GM18520 (cell line): ENCODE measurements at regions not wholly inside any gene's neighbourhood (a gene's known extent, or its start where the extent isn't known, plus 50 kb on each side); places are given as distances from the start of the nearest gene placed in this dataset.
"Not testable (repeated sequence)": the region's sequence is repeated elsewhere in the genome, so short reads cannot be mapped to it uniquely, and the experiment has no call there.

Experiments
- ATAC-seq: cut with Tn5 transposase; IDR thresholded peaks from one replicate; pipeline ENCODE4 v1.9.1; 2021; ENCODE audit not compliant: unreplicated experiment

GRCh38 chr16:29221281-29221955 is 185.1 kb downstream of the NPIPB11 start:
- not testable (repeated sequence) for ATAC-seq

- ATAC-seq = not testable (repeated sequence)
These were observed 185.8 kb downstream of the NPIPB11 start for GRCh38 chr16:29220647-29221191.

- not testable (repeated sequence) for ATAC-seq
These were observed 186.4 kb downstream of the NPIPB11 start for GRCh38 chr16:29219966-29220646.

GRCh38 chr16:29219562-29219961 is 186.9 kb downstream of the NPIPB11 start:
- ATAC-seq = not testable (repeated sequence)

- not testable (repeated sequence) for ATAC-seq
These were observed 187.9 kb downstream of the NPIPB11 start for GRCh38 chr16:29218649-29219048.

- not testable (repeated sequence) for ATAC-seq
These were observed 188.3 kb downstream of the NPIPB11 start for GRCh38 chr16:29218171-29218570.

- not testable (repeated sequence) for ATAC-seq
These were observed 188.8 kb downstream of the NPIPB11 start for GRCh38 chr16:29217752-29218126.

- not testable (repeated sequence) for ATAC-seq
These were observed 189.3 kb downstream of the NPIPB11 start for GRCh38 chr16:29217104-29217751.

- ATAC-seq = not testable (repeated sequence)
These were observed 192.7 kb downstream of the NPIPB11 start for GRCh38 chr16:29213770-29214169.

- ATAC-seq = not testable (repeated sequence)
These were observed 193.3 kb downstream of the NPIPB11 start for GRCh38 chr16:29213251-29213650.

- ATAC-seq = not testable (repeated sequence)
These were observed 194.2 kb downstream of the NPIPB11 start for GRCh38 chr16:29212084-29213027.

GRCh38 chr16:29211456-29211855 is 195.1 kb downstream of the NPIPB11 start:
- ATAC-seq = not testable (repeated sequence)

- ATAC-seq = not testable (repeated sequence)
These were observed 196.0 kb downstream of the NPIPB11 start for GRCh38 chr16:29210299-29211150.

GRCh38 chr16:29206120-29206519 is 200.4 kb downstream of the NPIPB11 start:
- ATAC-seq = not testable (repeated sequence)

- not testable (repeated sequence) for ATAC-seq
These were observed 201.4 kb downstream of the NPIPB11 start for GRCh38 chr16:29205151-29205550.

- no peak for ATAC-seq
These were observed 201.7 kb downstream of the NPIPB11 start for GRCh38 chr16:29204806-29205135.

GRCh38 chr16:29203933-29204805 is 202.3 kb downstream of the NPIPB11 start:
- ATAC-seq = not testable (repeated sequence)

- ATAC-seq = not testable (repeated sequence)
These were observed 203.2 kb downstream of the NPIPB11 start for GRCh38 chr16:29203046-29203932.
